ENCODE measurements at regions not wholly inside any gene's neighbourhood (a gene's known extent, or its start where the extent isn't known, plus 50 kb on each side); places are given as distances from the start of the nearest gene placed in this dataset.

DNA sequence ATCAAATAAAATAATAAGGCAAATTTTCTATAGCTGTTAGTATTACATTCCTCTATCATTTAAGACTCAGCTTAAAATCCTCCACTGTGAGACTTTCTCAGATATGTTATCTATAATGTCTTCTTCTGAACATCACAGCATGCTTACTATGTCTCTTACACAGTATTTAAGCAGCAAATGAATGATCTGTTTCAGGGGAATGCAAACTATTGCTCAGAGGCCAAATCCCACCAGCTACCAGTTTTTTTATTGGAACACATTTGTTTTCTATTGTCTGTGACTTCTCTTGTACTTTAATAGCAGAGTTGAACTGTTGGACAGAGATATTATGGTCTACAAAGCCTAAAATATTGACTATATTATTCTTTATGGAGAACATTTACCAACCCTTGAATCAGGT lies 59.6 kb downstream of the C3orf38 start:
- in situ Hi-C loops (cut with MboI; ENCODE audit: low sequenced_read_pairs in 4 of 4) (loop anchor here (10.0 to 25.0 kb wide), 4 partner anchors 878 to 1978 kb away; no protein-coding TSS in a partner anchor), intact Hi-C loops (cut with DNase I; ENCODE audit: low total_unique reads) (loop anchor here (10.0 kb wide), 1 partner anchor 1975 kb away; no protein-coding TSS in a partner anchor)
- Histone ChIP-seq H3K27ac (no peak overlapping the region), H3K4me3 (no peak overlapping the region), H3K36me3 (no peaks in the 10 kb centered on the region), H3K9me3 (no peaks in the 10 kb centered on the region), H3K4me1 (no peaks in the 10 kb centered on the region), H3K27me3 (no peaks in the 10 kb centered on the region)
- ATAC-seq (no peak), DNase-seq (no peak)
- no peak for TF ChIP-seq POLR2A (IDR thresholded peaks at IDR 0.05)
- TF ChIP-seq, protein P1, sequence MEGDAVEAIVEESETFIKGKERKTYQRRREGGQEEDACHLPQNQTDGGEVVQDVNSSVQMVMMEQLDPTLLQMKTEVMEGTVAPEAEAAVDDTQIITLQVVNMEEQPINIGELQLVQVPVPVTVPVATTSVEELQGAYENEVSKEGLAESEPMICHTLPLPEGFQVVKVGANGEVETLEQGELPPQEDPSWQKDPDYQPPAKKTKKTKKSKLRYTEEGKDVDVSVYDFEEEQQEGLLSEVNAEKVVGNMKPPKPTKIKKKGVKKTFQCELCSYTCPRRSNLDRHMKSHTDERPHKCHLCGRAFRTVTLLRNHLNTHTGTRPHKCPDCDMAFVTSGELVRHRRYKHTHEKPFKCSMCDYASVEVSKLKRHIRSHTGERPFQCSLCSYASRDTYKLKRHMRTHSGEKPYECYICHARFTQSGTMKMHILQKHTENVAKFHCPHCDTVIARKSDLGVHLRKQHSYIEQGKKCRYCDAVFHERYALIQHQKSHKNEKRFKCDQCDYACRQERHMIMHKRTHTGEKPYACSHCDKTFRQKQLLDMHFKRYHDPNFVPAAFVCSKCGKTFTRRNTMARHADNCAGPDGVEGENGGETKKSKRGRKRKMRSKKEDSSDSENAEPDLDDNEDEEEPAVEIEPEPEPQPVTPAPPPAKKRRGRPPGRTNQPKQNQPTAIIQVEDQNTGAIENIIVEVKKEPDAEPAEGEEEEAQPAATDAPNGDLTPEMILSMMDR (IDR thresholded peaks at IDR 0.05 in 4 of 5, conservative IDR thresholded peaks at IDR 0.05 in 1 of 5), result no peak

DNA sequence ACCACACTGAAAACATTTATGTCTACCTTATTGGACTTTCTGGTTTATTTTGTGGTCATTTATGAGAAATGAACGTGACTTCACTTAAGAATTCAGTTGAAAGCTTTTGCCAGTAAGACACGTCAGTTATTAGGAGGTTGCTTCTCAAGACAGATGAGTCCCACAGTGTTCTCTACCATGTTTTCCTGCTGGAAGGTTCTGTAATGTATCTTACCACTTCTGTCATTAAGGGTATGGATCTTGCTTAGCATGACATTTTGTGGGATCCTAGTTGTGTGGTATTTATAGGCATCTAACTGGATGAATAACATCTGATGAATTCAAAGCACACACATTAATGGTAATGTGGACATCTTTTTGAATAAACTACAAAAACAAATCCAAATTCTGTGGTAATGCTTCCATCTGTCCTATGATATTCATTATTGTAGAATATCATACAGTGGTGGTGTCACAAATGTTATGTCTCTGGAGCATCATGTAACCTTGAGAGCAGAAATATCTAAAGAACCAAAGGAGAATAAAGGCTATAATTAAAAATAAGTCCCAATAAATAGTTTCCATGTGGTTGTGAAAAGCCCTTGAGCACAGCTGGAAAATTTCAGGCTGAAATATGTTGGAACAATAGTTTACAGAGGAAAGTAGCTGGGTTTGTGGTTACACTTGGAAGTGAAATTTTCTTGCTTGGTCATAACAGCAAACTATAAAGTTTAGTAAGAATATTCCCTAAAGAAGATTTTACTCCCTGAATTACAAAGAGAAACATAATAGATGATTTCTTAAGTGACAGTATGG lies 61.5 kb downstream of the C3orf38 start:
- Histone ChIP-seq H3K27ac (no peak overlapping the region), H3K27me3 (no peaks in the 10 kb centered on the region), H3K4me1 (no peaks in the 10 kb centered on the region), H3K36me3 (no peaks in the 10 kb centered on the region), H3K4me3 (no peak overlapping the region), H3K9me3 (no peaks in the 10 kb centered on the region)
- ATAC-seq, result no peak
- intact Hi-C loops (cut with DNase I; ENCODE audit: low total_unique reads), result no loop called here
- no peak for DNase-seq
- in situ Hi-C loops (cut with MboI; ENCODE audit: low sequenced_read_pairs in 4 of 4), result loop anchor here (25.0 kb wide), 3 partner anchors 876 to 1976 kb away; no protein-coding TSS in a partner anchor
- TF ChIP-seq, protein P1 (IDR thresholded peaks at IDR 0.05 in 4 of 5, conservative IDR thresholded peaks at IDR 0.05 in 1 of 5), result no peak
- TF ChIP-seq POLR2A (IDR thresholded peaks at IDR 0.05), result no peak

DNA sequence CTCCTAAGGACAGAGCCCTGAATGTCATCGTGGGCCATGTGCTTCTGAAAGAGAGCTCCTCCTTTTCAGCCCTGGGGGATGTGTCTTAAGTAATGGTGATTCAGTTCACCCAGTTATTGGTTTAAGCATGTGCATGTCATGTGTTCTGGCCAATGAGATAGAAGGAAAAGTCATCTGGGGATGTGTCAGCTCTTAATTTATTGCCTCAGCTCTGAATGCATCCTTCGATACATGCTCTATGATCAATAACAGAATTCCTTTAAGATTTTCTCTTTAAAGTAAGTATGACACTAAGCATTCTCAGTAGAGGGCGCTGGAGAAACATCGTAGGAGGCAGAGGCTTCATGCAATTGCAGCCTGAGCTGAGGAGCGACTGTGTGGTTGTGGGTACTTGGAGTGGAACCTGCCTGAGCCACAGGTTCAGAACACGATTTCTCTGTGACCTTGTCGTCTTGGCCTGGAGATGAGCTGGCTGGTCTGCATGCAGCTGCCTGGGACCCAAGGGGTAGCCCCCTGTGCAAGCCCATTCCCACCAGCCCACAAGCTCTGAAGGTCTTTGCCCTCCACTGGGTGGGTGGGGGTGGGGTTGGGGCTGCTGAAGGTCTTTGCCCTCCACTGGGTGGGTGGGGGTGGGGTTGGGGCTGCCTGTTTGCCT lies 69.5 kb downstream of the C3orf38 start:
- DNase-seq (no peak), ATAC-seq (no peak)
- H3K27ac ChIP-seq, result no peak overlapping the region
- H3K4me3 ChIP-seq, result no peak overlapping the region
- in situ Hi-C loops (cut with MboI; ENCODE audit: low sequenced_read_pairs in 4 of 4), result loop anchor here (25.0 kb wide), 3 partner anchors 868 to 1968 kb away; no protein-coding TSS in a partner anchor
- no peaks in the 10 kb centered on the region for H3K36me3 ChIP-seq
- TF ChIP-seq, protein P1 (IDR thresholded peaks at IDR 0.05 in 4 of 5, conservative IDR thresholded peaks at IDR 0.05 in 1 of 5), result no peak
- no peak for TF ChIP-seq POLR2A (IDR thresholded peaks at IDR 0.05)
- no peaks in the 10 kb centered on the region for H3K27me3 ChIP-seq
- intact Hi-C loops (cut with DNase I; ENCODE audit: low total_unique reads), result no loop called here
- H3K9me3 ChIP-seq, result no peaks in the 10 kb centered on the region
- no peaks in the 10 kb centered on the region for H3K4me1 ChIP-seq

DNA sequence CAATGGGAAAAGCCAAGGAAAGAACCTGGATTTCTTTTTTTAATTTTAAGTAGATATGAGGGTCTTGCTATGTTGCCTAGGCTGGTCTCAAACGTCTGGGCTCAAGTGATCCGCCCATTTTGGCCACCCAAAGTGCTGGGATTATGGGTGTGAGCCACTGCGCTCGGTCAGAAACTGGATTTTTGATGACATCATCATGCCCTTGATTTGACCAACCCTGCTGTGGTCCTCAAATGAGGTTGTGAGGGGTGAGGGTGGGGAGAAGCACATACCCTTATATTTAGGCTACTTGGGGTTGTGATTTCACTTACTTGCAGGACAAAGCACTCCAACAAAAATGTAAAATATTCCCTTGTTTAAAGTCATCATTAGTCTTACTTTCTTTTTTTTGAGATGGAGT lies 70.4 kb downstream of the C3orf38 start:
- no peaks in the 10 kb centered on the region for H3K4me1 ChIP-seq
- no peak overlapping the region for H3K27ac ChIP-seq
- no peaks in the 10 kb centered on the region for H3K36me3 ChIP-seq
- no peak for TF ChIP-seq POLR2A (IDR thresholded peaks at IDR 0.05)
- TF ChIP-seq, protein P1 (IDR thresholded peaks at IDR 0.05 in 4 of 5, conservative IDR thresholded peaks at IDR 0.05 in 1 of 5), result no peak
- intact Hi-C loops (cut with DNase I; ENCODE audit: low total_unique reads), result no loop called here
- ATAC-seq, result no peak
- H3K27me3 ChIP-seq, result no peaks in the 10 kb centered on the region
- H3K9me3 ChIP-seq, result no peaks in the 10 kb centered on the region
- in situ Hi-C loops (cut with MboI; ENCODE audit: low sequenced_read_pairs in 4 of 4), result loop anchor here (25.0 kb wide), 3 partner anchors 867 to 1967 kb away; no protein-coding TSS in a partner anchor
- no peak overlapping the region for H3K4me3 ChIP-seq
- no peak for DNase-seq
